ENCODE measurements at regions not wholly inside any gene's neighbourhood (a gene's known extent, or its start where the extent isn't known, plus 50 kb on each side); places are given as distances from the start of the nearest gene placed in this dataset.
A peak's percentile ranks its signal among the peaks of the same experiment; 100 is the strongest.

DNA sequence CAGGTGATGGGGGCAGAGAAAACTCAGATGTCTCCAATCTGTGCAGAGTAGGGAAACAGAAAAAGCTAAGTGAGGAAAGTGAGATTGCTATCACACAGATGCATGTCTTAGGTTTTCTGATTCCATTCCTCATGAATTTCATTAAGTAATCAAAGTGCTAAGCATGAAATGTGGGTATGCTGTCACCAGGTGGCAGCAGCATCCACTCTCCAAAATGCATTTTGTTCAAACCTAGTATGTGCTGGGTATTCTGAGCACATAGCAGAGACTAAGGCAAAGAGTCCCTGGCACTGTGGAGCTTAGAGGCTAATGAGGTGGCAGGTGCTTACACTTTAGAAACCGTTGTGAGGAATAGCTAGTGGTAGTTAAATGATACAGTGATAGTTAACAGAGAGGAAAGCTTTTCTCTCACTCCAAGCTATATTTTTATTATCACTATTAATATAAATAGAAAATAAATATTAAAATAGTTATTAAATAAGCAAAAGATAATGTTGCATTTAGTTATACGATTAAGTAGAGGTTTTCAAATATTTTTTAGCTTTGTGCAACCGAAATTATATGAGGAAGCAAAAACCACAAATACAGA, 179.5 kb downstream of the CDH26 start:
- no peaks in the 10 kb centered on the region for H3K9me3 ChIP-seq (ENCODE audit: control insufficient read depth, low read length)
- H3K4me1 ChIP-seq (ENCODE audit: control insufficient read depth, insufficient read depth, low read length, poor library complexity, severe bottlenecking): peaks cover 2% of the 10 kb centered on the region
- no peak overlapping the region for H3K27ac ChIP-seq (ENCODE audit: insufficient read depth, low read length, poor library complexity, severe bottlenecking)
- no peaks in the 10 kb centered on the region for H3K36me3 ChIP-seq (ENCODE audit: control insufficient read depth, insufficient read depth, low read length)
- H3K4me3 ChIP-seq (ENCODE audit: insufficient read depth, low read depth, low read length, poor library complexity, severe bottlenecking): peak overlapping the region; percentile 26
- DNase-seq: peak in 1 of 3 donors; percentile 5
- no peaks in the 10 kb centered on the region for H3K27me3 ChIP-seq (replicated peaks; ENCODE audit: control insufficient read depth, insufficient read depth, low read length, poor library complexity, severe bottlenecking)

- H3K36me3 ChIP-seq (ENCODE audit: control insufficient read depth, insufficient read depth, low read length): no peaks in the 10 kb centered on the region
- H3K4me3 ChIP-seq (ENCODE audit: insufficient read depth, low read depth, low read length, poor library complexity, severe bottlenecking): peak overlapping the region; percentile 26
- H3K4me1 ChIP-seq (ENCODE audit: control insufficient read depth, insufficient read depth, low read length, poor library complexity, severe bottlenecking): peaks cover 2% of the 10 kb centered on the region
- DNase-seq: peak in 1 of 3 donors; percentile 8
- H3K27ac ChIP-seq (ENCODE audit: insufficient read depth, low read length, poor library complexity, severe bottlenecking): no peak overlapping the region
- H3K27me3 ChIP-seq (replicated peaks; ENCODE audit: control insufficient read depth, insufficient read depth, low read length, poor library complexity, severe bottlenecking): no peaks in the 10 kb centered on the region
- H3K9me3 ChIP-seq (ENCODE audit: control insufficient read depth, low read length): no peaks in the 10 kb centered on the region
Observed at GRCh38 chr20:60138256-60139220, 180.3 kb downstream of the CDH26 start.

GRCh38 chr20:60139663-60140446, 181.6 kb downstream of the CDH26 start:
- peaks cover 2% of the 10 kb centered on the region for H3K4me1 ChIP-seq (ENCODE audit: control insufficient read depth, insufficient read depth, low read length, poor library complexity, severe bottlenecking)
- DNase-seq: no peak
- H3K4me3 ChIP-seq (ENCODE audit: insufficient read depth, low read depth, low read length, poor library complexity, severe bottlenecking): no peak overlapping the region
- H3K27ac ChIP-seq (ENCODE audit: insufficient read depth, low read length, poor library complexity, severe bottlenecking): no peak overlapping the region
- no peaks in the 10 kb centered on the region for H3K36me3 ChIP-seq (ENCODE audit: control insufficient read depth, insufficient read depth, low read length)
- no peaks in the 10 kb centered on the region for H3K9me3 ChIP-seq (ENCODE audit: control insufficient read depth, low read length)
- no peaks in the 10 kb centered on the region for H3K27me3 ChIP-seq (replicated peaks; ENCODE audit: control insufficient read depth, insufficient read depth, low read length, poor library complexity, severe bottlenecking)

GRCh38 chr20:60142587-60142986, 184.4 kb downstream of the CDH26 start:
- no peaks in the 10 kb centered on the region for H3K27me3 ChIP-seq (replicated peaks; ENCODE audit: control insufficient read depth, insufficient read depth, low read length, poor library complexity, severe bottlenecking)
- no peak for DNase-seq

DNA sequence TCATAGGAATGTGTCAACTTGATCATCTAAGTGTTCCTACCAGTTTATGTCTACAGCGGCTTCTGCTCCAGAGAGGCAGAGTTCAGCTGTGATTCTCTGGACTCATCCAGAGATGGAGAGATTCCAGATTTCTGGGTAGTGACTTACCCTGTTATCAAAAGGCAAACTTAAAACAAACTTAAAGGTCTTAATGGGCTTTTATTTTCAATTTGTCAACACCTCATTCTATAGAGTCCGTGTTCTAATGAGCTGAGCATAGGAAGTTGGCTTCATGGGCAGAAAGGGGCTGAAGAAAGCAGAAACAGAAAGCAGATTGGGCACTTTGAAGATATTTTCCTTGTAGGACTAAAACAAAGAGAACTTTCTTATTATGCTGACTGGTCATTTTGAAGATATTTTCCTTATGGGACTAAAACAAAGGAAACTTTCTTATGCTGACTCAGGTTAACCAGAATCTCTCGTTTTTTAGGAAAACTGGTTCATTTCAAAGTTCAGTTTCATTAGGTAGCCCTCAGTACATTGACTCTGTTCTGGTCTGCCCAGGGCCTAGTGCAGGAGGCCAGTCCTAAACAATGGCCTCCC, 185.1 kb downstream of the CDH26 start:
- H3K9me3 ChIP-seq (ENCODE audit: control insufficient read depth, low read length): no peaks in the 10 kb centered on the region
- H3K4me3 ChIP-seq (ENCODE audit: insufficient read depth, low read depth, low read length, poor library complexity, severe bottlenecking): no peak overlapping the region
- H3K36me3 ChIP-seq (ENCODE audit: control insufficient read depth, insufficient read depth, low read length): no peaks in the 10 kb centered on the region
- H3K4me1 ChIP-seq (ENCODE audit: control insufficient read depth, insufficient read depth, low read length, poor library complexity, severe bottlenecking): no peaks in the 10 kb centered on the region
- no peak overlapping the region for H3K27ac ChIP-seq (ENCODE audit: insufficient read depth, low read length, poor library complexity, severe bottlenecking)
- DNase-seq: no peak
- H3K27me3 ChIP-seq (replicated peaks; ENCODE audit: control insufficient read depth, insufficient read depth, low read length, poor library complexity, severe bottlenecking): no peaks in the 10 kb centered on the region

More at GRCh38 chr20:60142587-60142986, 184.4 kb downstream of the CDH26 start:
- H3K27ac ChIP-seq (ENCODE audit: insufficient read depth, low read length, poor library complexity, severe bottlenecking): no peak overlapping the region
- H3K4me3 ChIP-seq (ENCODE audit: insufficient read depth, low read depth, low read length, poor library complexity, severe bottlenecking): no peak overlapping the region
- peaks cover under 1% of the 10 kb centered on the region for H3K4me1 ChIP-seq (ENCODE audit: control insufficient read depth, insufficient read depth, low read length, poor library complexity, severe bottlenecking)
- H3K9me3 ChIP-seq (ENCODE audit: control insufficient read depth, low read length): no peaks in the 10 kb centered on the region
- H3K36me3 ChIP-seq (ENCODE audit: control insufficient read depth, insufficient read depth, low read length): no peaks in the 10 kb centered on the region

- no peaks in the 10 kb centered on the region for H3K4me1 ChIP-seq (ENCODE audit: control insufficient read depth, insufficient read depth, low read length, poor library complexity, severe bottlenecking)
- DNase-seq: no peak
- H3K27me3 ChIP-seq (replicated peaks; ENCODE audit: control insufficient read depth, insufficient read depth, low read length, poor library complexity, severe bottlenecking): no peaks in the 10 kb centered on the region
- H3K27ac ChIP-seq (ENCODE audit: insufficient read depth, low read length, poor library complexity, severe bottlenecking): no peak overlapping the region
- no peaks in the 10 kb centered on the region for H3K36me3 ChIP-seq (ENCODE audit: control insufficient read depth, insufficient read depth, low read length)
- H3K9me3 ChIP-seq (ENCODE audit: control insufficient read depth, low read length): no peaks in the 10 kb centered on the region
- H3K4me3 ChIP-seq (ENCODE audit: insufficient read depth, low read depth, low read length, poor library complexity, severe bottlenecking): no peak overlapping the region
Observed at GRCh38 chr20:60144404-60144803, 186.2 kb downstream of the CDH26 start.

GRCh38 chr20:60144974-60145527, 186.8 kb downstream of the CDH26 start:
- no peak for DNase-seq
- no peaks in the 10 kb centered on the region for H3K9me3 ChIP-seq (ENCODE audit: control insufficient read depth, low read length)
- H3K4me1 ChIP-seq (ENCODE audit: control insufficient read depth, insufficient read depth, low read length, poor library complexity, severe bottlenecking): no peaks in the 10 kb centered on the region
- no peaks in the 10 kb centered on the region for H3K36me3 ChIP-seq (ENCODE audit: control insufficient read depth, insufficient read depth, low read length)
- no peaks in the 10 kb centered on the region for H3K27me3 ChIP-seq (replicated peaks; ENCODE audit: control insufficient read depth, insufficient read depth, low read length, poor library complexity, severe bottlenecking)
- H3K4me3 ChIP-seq (ENCODE audit: insufficient read depth, low read depth, low read length, poor library complexity, severe bottlenecking): no peak overlapping the region
- H3K27ac ChIP-seq (ENCODE audit: insufficient read depth, low read length, poor library complexity, severe bottlenecking): no peak overlapping the region

- H3K36me3 ChIP-seq (ENCODE audit: control insufficient read depth, insufficient read depth, low read length): no peaks in the 10 kb centered on the region
- no peaks in the 10 kb centered on the region for H3K27me3 ChIP-seq (replicated peaks; ENCODE audit: control insufficient read depth, insufficient read depth, low read length, poor library complexity, severe bottlenecking)
- H3K27ac ChIP-seq (ENCODE audit: insufficient read depth, low read length, poor library complexity, severe bottlenecking): no peak overlapping the region
- H3K4me3 ChIP-seq (ENCODE audit: insufficient read depth, low read depth, low read length, poor library complexity, severe bottlenecking): no peak overlapping the region
- no peaks in the 10 kb centered on the region for H3K4me1 ChIP-seq (ENCODE audit: control insufficient read depth, insufficient read depth, low read length, poor library complexity, severe bottlenecking)
- H3K9me3 ChIP-seq (ENCODE audit: control insufficient read depth, low read length): no peaks in the 10 kb centered on the region
- DNase-seq: no peak
Observed at GRCh38 chr20:60147004-60147403, 188.8 kb downstream of the CDH26 start.

- Histone ChIP-seq H3K27ac (ENCODE audit: insufficient read depth, low read length, poor library complexity, severe bottlenecking) (no peak overlapping the region), H3K36me3 (ENCODE audit: control insufficient read depth, insufficient read depth, low read length) (no peaks in the 10 kb centered on the region), H3K4me1 (ENCODE audit: control insufficient read depth, insufficient read depth, low read length, poor library complexity, severe bottlenecking) (no peaks in the 10 kb centered on the region), H3K9me3 (ENCODE audit: control insufficient read depth, low read length) (no peaks in the 10 kb centered on the region), H3K4me3 (ENCODE audit: insufficient read depth, low read depth, low read length, poor library complexity, severe bottlenecking) (no peak overlapping the region), H3K27me3 (replicated peaks; ENCODE audit: control insufficient read depth, insufficient read depth, low read length, poor library complexity, severe bottlenecking) (no peaks in the 10 kb centered on the region)
- no peak for DNase-seq
Observed at GRCh38 chr20:60148885-60149284, 190.7 kb downstream of the CDH26 start.

Data from effector memory CD4-positive, alpha-beta T cell (primary cell).